PC-3 (cell line): ENCODE measurements at regions not wholly inside any gene's neighbourhood (a gene's known extent, or its start where the extent isn't known, plus 50 kb on each side); places are given as distances from the start of the nearest gene placed in this dataset.

Experiments used
- CTCF ChIP-seq: fragments of 300-600 bp; sonication (generic); conservative IDR thresholded peaks from 2 replicates; pipeline ENCODE4 v1.5.1; 2017; ENCODE audit warnings: antibody characterized with exemption, low read depth, mild to moderate bottlenecking, low read length
- EZH2phosphoT487 ChIP-seq: fragments of 300-600 bp; sonication (generic); IDR thresholded peaks from 2 replicates; pipeline ENCODE4 v1.6.1; 2018; ENCODE audit warnings: mild to moderate bottlenecking, antibody characterized with exemption, low read length, borderline replicate concordance

GRCh38 chr5:179451114-179451827, 99.1 kb upstream of the RUFY1 start:
- TF ChIP-seq CTCF (no peak), EZH2phosphoT487 (no peak)
